T-helper 1 cell (primary cell): ENCODE measurements at regions not wholly inside any gene's neighbourhood (a gene's known extent, or its start where the extent isn't known, plus 50 kb on each side); places are given as distances from the start of the nearest gene placed in this dataset.
A peak's percentile ranks its signal among the peaks of the same experiment; 100 is the strongest.
"Not testable (repeated sequence)": the region's sequence is repeated elsewhere in the genome, so short reads cannot be mapped to it uniquely, and the experiment has no call there.

Experiments used
- DNase-seq, 5 donors: peaks; one replicate each; pipeline ENCODE4 v3.0.0-alpha.2; 2012 to 2020

- DNase-seq, result no peak
These were observed 101.4 kb downstream of the ADRA2C start for GRCh38 chr4:3867403-3868100.

GRCh38 chr4:3868211-3869173 is 102.3 kb downstream of the ADRA2C start:
- no peak for DNase-seq

- no peak for DNase-seq
These were observed 103.0 kb downstream of the ADRA2C start for GRCh38 chr4:3869174-3869572.

- no peak for DNase-seq
These were observed 103.7 kb downstream of the ADRA2C start for GRCh38 chr4:3869661-3870566.

GRCh38 chr4:3870567-3870962 is 104.4 kb downstream of the ADRA2C start:
- no peak for DNase-seq

- no peak for DNase-seq
These were observed 105.1 kb downstream of the ADRA2C start for GRCh38 chr4:3871181-3871852.

GRCh38 chr4:3871881-3872833 is 106.0 kb downstream of the ADRA2C start:
- DNase-seq, result no peak

GRCh38 chr4:3872834-3873313 is 106.7 kb downstream of the ADRA2C start:
- DNase-seq, result no peak

- DNase-seq, result no peak
These were observed 107.3 kb downstream of the ADRA2C start for GRCh38 chr4:3873408-3874027.

- DNase-seq, result no peak
These were observed 107.8 kb downstream of the ADRA2C start for GRCh38 chr4:3874028-3874415.

GRCh38 chr4:3874525-3875110 is 108.4 kb downstream of the ADRA2C start:
- DNase-seq, result no peak

GRCh38 chr4:3875466-3875865 is 109.3 kb downstream of the ADRA2C start:
- no peak for DNase-seq

GRCh38 chr4:3876057-3876845 is 110.1 kb downstream of the ADRA2C start:
- DNase-seq, result not testable (repeated sequence)

GRCh38 chr4:3877236-3877635 is 111.1 kb downstream of the ADRA2C start:
- no peak for DNase-seq

- no peak for DNase-seq
These were observed 111.7 kb downstream of the ADRA2C start for GRCh38 chr4:3877868-3878267.

GRCh38 chr4:3878678-3879077 is 112.5 kb downstream of the ADRA2C start:
- no peak for DNase-seq

- DNase-seq, result no peak
These were observed 113.8 kb downstream of the ADRA2C start for GRCh38 chr4:3879681-3880614.

- peak in 4 of 5 donors; percentile 44 to 50 (median 46) for DNase-seq
These were observed 114.5 kb downstream of the ADRA2C start for GRCh38 chr4:3880615-3881120.
